BJ (cell line): ENCODE measurements at regions not wholly inside any gene's neighbourhood (a gene's known extent, or its start where the extent isn't known, plus 50 kb on each side); places are given as distances from the start of the nearest gene placed in this dataset.
"Not testable (repeated sequence)": the region's sequence is repeated elsewhere in the genome, so short reads cannot be mapped to it uniquely, and the experiment has no call there.

Source experiments
- CTCF ChIA-PET: fragments of 350-600 bp; formaldehyde crosslinking; extraction: SDS; loops from one replicate; lab custom pipeline; 2021; ENCODE audit warnings: antibody characterized with exemption, inconsistent platforms; lab: Yijun Ruan, JAX
- POLR2A ChIA-PET: fragments of 300-600 bp; sonication (Branson Sonifier 250); formaldehyde crosslinking; extraction: SDS; loops from one replicate; lab custom pipeline; 2021; ENCODE audit warnings: antibody characterized with exemption; lab: Charles Lee
- DNase-seq: peaks from one replicate; pipeline ENCODE4 v3.0.0-alpha.2; 2011; ENCODE audit warnings: low read depth
- H3K27me3 ChIP-seq: 2 replicates; pipeline ENCODE4 v1.6.0; 2011; ENCODE audit warnings: low read length; ENCODE audit not compliant: control insufficient read depth, insufficient read depth
- H3K36me3 ChIP-seq: 2 replicates; pipeline ENCODE4 v1.5.1; 2011; ENCODE audit warnings: low read length; ENCODE audit not compliant: control insufficient read depth, insufficient read depth
- H3K4me3 ChIP-seq: 2 replicates; pipeline ENCODE4 v1.5.1; 2011; ENCODE audit warnings: low read depth, mild to moderate bottlenecking, control low read depth, low read length
- TF ChIP-seq, protein P1 (sequence below): IDR thresholded peaks from 2 replicates; pipeline ENCODE4 v1.5.1; 2011; ENCODE audit warnings: low read depth, mild to moderate bottlenecking, control low read depth, inconsistent platforms, low read length, moderate library complexity; ENCODE audit not compliant: insufficient read depth

DNA sequence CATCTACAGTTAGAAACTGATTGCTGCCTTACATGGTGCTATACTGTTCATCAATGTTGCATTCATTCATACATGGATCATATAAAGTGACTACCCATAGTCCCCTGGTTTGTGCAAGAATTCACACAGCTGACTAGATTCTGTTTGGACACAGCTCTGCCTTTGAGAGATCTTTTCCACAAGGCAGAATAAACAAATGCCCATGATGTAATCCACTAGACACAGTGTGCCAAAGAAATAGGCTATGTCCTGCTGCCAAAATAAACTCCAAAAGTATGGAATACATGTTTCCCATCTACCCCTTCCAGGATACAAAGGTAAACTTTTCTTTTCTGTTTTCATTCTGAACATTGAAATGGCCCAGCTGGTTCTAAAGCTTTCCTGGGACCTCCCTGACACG, 269.4 kb upstream of the CHAC2 start:
- Histone ChIP-seq H3K36me3 (no peaks in the 10 kb centered on the region), H3K27me3 (no peaks in the 10 kb centered on the region; the same call in 1 of the 2 replicates), H3K4me3 (no peak overlapping the region)
- ChIA-PET CTCF (no interaction called here), POLR2A (no interaction called here)
- TF ChIP-seq, protein P1, sequence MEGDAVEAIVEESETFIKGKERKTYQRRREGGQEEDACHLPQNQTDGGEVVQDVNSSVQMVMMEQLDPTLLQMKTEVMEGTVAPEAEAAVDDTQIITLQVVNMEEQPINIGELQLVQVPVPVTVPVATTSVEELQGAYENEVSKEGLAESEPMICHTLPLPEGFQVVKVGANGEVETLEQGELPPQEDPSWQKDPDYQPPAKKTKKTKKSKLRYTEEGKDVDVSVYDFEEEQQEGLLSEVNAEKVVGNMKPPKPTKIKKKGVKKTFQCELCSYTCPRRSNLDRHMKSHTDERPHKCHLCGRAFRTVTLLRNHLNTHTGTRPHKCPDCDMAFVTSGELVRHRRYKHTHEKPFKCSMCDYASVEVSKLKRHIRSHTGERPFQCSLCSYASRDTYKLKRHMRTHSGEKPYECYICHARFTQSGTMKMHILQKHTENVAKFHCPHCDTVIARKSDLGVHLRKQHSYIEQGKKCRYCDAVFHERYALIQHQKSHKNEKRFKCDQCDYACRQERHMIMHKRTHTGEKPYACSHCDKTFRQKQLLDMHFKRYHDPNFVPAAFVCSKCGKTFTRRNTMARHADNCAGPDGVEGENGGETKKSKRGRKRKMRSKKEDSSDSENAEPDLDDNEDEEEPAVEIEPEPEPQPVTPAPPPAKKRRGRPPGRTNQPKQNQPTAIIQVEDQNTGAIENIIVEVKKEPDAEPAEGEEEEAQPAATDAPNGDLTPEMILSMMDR, result no peak
- DNase-seq, result no peak

DNA sequence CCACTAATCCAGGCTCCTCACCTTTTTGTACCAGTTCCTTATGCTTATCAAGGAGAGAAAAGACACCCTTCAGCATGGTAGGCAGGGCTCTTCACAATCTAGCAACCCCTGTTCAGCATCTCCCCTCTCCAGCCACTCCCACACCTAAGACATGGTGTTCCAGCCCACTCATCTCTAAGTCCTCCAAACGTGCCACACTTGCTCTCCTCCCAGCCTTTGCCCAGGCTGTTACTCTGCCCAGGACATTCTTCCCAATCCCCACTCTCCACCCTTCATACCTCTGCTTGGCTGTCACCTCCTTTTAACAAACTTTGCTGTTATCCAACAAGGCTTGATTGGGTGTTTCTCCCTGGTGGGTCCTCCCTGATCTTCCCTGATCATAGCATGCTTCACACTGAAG, 270.6 kb upstream of the CHAC2 start:
- Histone ChIP-seq H3K36me3 (no peaks in the 10 kb centered on the region), H3K4me3 (no peak overlapping the region), H3K27me3 (no peaks in the 10 kb centered on the region; the same call in 1 of the 2 replicates)
- no peak for DNase-seq
- TF ChIP-seq, protein P1, result no peak
- POLR2A ChIA-PET, result no interaction called here
- CTCF ChIA-PET, result no interaction called here

DNA sequence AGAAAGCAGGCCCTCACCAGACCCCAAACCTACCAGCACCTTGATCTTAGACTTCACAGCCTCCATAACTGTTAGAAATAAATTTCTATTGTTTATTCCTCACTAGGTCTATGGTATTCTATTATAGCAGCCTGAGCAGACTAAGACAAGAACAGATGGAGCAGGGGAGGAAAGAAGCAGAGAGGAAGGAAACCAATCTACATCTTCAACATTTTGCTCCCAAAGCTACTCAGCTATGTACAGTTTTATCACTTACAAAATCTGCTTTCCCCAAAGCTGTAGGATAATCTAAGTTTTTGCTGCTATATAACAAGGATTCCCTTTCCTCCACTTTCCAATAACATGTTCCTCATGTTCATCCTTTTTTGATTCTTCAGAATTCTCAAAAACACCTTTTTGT, 274.4 kb upstream of the CHAC2 start:
- Histone ChIP-seq H3K27me3 (no peaks in the 10 kb centered on the region; the same call in 1 of the 2 replicates), H3K4me3 (no peak overlapping the region), H3K36me3 (no peaks in the 10 kb centered on the region)
- TF ChIP-seq, protein P1, result no peak
- CTCF ChIA-PET, result no interaction called here
- no peak for DNase-seq
- POLR2A ChIA-PET, result no interaction called here

DNA sequence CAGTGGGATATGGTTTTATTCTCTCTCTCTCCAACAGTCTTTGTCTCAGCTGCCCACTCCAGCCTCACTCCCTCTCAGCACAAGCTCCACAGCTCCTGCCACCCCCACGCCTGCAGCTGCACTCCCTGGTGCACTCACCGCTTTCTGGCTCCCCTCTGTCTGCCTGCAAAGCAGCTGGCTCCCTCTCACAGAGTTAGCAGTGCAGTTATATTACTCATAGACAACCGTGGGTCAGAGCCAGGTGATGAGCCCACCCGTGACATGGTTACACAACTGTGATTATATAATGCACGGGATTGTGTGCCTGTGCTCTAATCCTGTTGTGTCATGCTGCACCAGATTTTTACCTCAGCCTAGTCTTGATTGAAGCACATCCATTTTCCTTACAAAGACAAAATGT, 276.9 kb upstream of the CHAC2 start:
- TF ChIP-seq, protein P1, result no peak
- Histone ChIP-seq H3K36me3 (no peaks in the 10 kb centered on the region), H3K27me3 (no peaks in the 10 kb centered on the region; the same call in 1 of the 2 replicates), H3K4me3 (no peak overlapping the region)
- CTCF ChIA-PET, result no interaction called here
- no peak for DNase-seq
- POLR2A ChIA-PET, result no interaction called here

DNA sequence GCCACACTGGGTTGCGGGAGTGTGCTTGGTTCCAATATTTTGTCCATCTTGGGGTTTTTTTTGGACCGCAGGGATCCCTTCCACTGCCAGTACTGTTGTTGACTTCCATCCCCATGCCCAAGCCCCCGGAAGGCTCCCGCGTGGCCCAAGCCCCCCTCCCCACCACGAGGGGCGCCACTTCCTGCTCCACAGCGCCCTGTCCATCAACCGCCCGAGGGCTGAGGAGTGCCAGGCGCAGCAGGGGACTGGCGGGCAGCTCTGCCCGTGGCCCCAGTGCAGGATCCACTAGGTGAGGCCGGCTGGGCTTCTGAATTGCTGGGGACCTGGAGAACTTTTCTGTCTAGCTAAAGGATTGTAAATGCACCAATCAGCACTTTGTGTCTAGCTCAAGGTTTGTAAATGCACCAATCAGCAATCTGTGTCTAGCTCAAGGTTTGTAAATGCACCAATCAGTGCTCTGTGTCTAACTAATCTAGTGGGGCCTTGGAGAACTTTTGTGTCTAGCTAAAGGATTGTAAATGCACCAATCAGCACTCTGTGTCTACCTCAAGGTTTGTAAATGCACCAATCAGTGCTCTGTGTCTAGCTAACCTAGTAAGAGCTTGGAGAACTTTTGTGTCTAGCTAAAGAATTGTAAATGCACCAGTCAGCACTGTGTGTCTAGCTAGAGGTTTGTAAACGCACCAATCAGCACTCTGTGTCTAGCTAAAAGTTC, 281.3 kb upstream of the CHAC2 start:
- H3K4me3 ChIP-seq, DNase-seq, H3K36me3 ChIP-seq, POLR2A ChIA-PET, H3K27me3 ChIP-seq: not testable (repeated sequence)
- CTCF ChIA-PET, result interaction anchor here (1.4 kb wide), 1 partner anchor 19 kb away, joined by 3 read pairs; no protein-coding TSS in a partner anchor
